Bronchial epithelial cell (primary cell): ENCODE measurements at regions not wholly inside any gene's neighbourhood (a gene's known extent, or its start where the extent isn't known, plus 50 kb on each side); places are given as distances from the start of the nearest gene placed in this dataset.

Source experiments
- DNase-seq: peaks from one replicate; pipeline ENCODE4 v3.0.0-alpha.2; 2010; ENCODE audit warnings: low read depth
- FAIRE-seq: peaks from 2 replicates; lab custom pipeline; 2011; peaks lifted over from hg19 to GRCh38; lab: Jason Lieb, UNC
- H3K27me3 ChIP-seq: 2 replicates; pipeline ENCODE4 v1.5.1; 2011; ENCODE audit warnings: low read length; ENCODE audit not compliant: control insufficient read depth, insufficient read depth
- H3K36me3 ChIP-seq: 2 replicates; pipeline ENCODE4 v1.5.1; 2011; ENCODE audit warnings: low read length; ENCODE audit not compliant: control insufficient read depth, insufficient read depth
- H3K4me3 ChIP-seq: 2 replicates; pipeline ENCODE4 v1.5.1; 2011; ENCODE audit warnings: mild to moderate bottlenecking, low read depth, low read length, control low read depth
- TF ChIP-seq, protein P1 (sequence below): IDR thresholded peaks from 2 replicates; pipeline ENCODE4 v1.5.1; 2011; ENCODE audit warnings: mild to moderate bottlenecking, moderate library complexity, low read length, control low read depth, inconsistent platforms; ENCODE audit not compliant: insufficient read depth, severe bottlenecking

DNA sequence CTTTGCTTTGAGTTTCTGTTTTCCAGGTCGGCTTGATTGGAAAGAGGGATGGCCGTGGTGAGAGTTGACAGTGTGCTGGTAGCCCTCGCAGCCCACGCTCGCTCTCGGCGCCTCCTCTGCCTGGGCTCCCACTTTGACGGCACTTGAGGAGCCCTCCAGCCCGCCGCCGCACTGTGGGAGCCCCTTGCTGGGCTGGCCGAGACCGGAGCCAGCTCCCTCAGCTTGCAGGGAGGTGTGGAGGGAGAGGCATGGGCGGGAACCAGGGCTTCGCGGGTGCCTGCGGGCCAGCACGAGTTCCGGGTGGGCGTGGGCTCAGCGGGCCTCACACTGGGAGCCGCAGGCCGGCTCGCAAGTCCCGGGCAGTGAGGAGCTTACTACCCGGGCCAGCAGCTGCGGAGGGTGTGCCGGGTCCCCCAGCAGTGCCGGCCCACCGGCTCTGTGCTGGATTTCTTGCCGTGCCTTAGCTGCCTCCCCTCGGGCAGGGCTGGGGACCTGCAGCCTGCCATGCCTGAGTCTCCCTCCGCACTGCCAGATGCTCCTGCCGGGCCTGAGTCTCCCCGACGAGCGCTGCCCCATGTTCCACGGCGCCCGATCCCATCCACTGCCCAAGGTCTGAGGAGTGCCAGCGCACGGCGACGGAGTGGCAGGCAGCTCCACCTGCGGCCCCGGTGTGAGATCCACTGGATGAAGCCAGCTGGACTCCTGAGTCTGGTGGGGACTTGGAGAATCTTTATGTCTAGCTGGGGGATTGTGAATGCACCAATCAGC lies 166.4 kb upstream of the FAT1 start:
- H3K36me3 ChIP-seq, result no peaks in the 10 kb centered on the region
- H3K27me3 ChIP-seq, result no peaks in the 10 kb centered on the region
- DNase-seq (no peak), FAIRE-seq (no peak)
- TF ChIP-seq, protein P1, sequence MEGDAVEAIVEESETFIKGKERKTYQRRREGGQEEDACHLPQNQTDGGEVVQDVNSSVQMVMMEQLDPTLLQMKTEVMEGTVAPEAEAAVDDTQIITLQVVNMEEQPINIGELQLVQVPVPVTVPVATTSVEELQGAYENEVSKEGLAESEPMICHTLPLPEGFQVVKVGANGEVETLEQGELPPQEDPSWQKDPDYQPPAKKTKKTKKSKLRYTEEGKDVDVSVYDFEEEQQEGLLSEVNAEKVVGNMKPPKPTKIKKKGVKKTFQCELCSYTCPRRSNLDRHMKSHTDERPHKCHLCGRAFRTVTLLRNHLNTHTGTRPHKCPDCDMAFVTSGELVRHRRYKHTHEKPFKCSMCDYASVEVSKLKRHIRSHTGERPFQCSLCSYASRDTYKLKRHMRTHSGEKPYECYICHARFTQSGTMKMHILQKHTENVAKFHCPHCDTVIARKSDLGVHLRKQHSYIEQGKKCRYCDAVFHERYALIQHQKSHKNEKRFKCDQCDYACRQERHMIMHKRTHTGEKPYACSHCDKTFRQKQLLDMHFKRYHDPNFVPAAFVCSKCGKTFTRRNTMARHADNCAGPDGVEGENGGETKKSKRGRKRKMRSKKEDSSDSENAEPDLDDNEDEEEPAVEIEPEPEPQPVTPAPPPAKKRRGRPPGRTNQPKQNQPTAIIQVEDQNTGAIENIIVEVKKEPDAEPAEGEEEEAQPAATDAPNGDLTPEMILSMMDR, result no peak
- no peak overlapping the region for H3K4me3 ChIP-seq

DNA sequence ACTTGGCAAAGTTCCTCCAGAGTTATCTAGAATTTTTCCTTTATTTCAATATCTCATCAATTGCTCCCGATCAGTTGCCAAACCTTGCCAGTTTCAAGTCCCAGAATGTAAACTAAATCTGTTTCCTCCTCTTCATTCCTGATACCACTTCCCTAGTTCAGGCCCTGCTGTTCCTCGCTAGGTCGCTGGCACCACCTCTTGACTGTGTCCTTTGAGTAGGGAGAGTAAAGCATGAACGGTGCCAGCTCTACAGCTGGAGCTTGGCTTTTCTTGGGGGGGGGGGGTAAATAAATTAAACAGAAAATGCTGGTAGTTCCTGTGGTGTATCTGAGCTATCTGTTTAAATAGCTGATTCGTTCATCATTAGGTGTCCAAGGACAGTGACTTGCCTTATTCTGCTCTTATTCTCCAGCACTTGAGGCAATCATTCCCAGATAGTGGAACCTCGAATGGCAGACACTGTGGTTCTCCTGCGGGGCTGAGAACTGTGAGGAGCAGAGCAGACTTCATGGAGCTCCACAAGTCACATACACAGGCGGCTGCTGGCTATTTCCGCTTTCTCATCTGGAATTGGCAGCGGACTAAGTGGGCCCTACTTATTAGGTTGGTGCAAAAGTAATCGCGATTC lies 168.3 kb upstream of the FAT1 start:
- Histone ChIP-seq H3K27me3 (no peaks in the 10 kb centered on the region), H3K4me3 (no peak overlapping the region), H3K36me3 (no peaks in the 10 kb centered on the region)
- FAIRE-seq, result no peak
- TF ChIP-seq, protein P1, result no peak
- DNase-seq, result no peak

DNA sequence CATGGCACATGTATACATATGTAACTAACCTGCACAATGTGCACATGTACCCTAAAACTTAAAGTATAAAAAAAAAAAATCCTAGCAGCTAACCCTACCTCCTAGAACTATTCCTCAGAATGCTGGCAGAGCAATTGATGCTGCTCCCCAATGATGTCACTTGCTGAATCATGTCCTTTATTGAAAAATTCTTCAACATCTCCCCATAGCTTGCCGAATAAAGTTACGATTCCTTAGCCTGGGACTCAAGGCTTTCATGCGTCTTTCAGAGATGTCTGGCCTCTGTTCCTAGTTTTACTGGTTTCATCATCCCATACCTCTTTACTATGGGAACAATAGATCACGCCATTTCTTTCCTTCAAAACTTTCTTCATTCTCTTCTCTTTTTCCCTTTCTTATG lies 174.7 kb upstream of the FAT1 start:
- TF ChIP-seq, protein P1, result no peak
- FAIRE-seq (no peak), DNase-seq (no peak)

DNA sequence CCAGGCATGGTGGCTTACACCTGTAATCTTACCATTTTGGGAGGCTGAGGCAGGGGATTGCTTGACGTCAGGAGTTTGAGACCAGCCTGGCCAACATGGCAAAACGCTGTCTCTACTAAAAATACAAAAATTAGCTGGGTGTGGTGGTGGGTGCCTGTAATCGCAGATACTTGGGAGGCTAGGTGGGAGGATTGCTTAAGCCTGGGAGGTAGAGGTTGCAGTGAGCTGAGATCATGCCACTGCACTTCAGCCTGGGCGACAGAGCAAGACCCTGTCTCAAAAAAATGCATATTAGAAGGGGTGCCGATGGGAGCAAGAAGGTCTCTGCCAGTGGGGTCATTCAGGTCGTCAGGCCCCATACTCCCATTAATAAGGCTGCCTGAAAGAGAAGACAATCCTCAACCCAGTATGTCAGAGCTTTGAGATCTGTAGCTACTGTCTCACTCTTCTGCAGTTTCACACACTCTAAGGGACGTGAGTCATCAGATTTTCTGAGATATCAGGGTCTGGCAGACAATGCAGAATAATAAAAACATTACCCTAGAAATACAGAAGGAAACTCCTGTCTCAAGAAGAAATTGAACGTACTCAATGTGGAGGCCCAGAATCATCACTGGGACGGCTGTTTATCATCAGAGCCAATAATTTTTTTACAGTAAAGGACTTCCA lies 176.7 kb upstream of the FAT1 start:
- DNase-seq (peak; percentile 65), FAIRE-seq (no peak)
- H3K4me3 ChIP-seq, result no peak overlapping the region
- no peaks in the 10 kb centered on the region for H3K36me3 ChIP-seq
- TF ChIP-seq, protein P1, result no peak
- no peaks in the 10 kb centered on the region for H3K27me3 ChIP-seq

More for the DNA sequence above, 174.7 kb upstream of the FAT1 start:
- H3K4me3 ChIP-seq, result no peak overlapping the region
- H3K27me3 ChIP-seq, result no peaks in the 10 kb centered on the region
- H3K36me3 ChIP-seq, result no peaks in the 10 kb centered on the region

DNA sequence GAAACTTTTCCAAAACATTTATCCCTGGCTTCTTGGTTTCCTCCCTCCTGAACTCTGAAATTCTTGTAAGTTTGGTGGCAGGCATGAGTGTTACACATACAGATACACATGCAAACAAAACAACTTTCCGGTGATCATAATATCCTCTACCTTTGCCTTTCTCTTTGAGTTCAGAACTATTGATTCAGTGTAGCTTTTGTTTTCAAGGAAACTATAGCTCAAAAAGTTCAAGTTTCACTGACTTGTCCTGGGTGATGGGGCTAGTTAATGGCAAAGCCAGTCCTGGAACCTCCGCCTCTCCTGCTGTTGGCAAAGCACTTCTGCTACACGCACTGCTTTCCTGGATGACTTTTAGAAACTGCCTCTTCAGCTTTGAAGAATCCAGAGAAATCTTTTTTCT lies 177.3 kb upstream of the FAT1 start:
- DNase-seq, result no peak
- Histone ChIP-seq H3K4me3 (no peak overlapping the region), H3K36me3 (no peaks in the 10 kb centered on the region), H3K27me3 (no peaks in the 10 kb centered on the region)
- no peak for FAIRE-seq
- TF ChIP-seq, protein P1, result no peak
